ENCODE measurements at regions not wholly inside any gene's neighbourhood (a gene's known extent, or its start where the extent isn't known, plus 50 kb on each side); places are given as distances from the start of the nearest gene placed in this dataset.

GRCh38 chr1:168977618-168978017 is 128.9 kb upstream of the ATP1B1 start:
- no peak for DNase-seq (ENCODE audit: low spot score)
- TF ChIP-seq PRDM15 (CRISPR knock-in tag; IDR thresholded peaks at IDR 0.05) (peak; percentile 95), NR2C2 (CRISPR knock-in tag; IDR thresholded peaks at IDR 0.05) (no peak)
- H3K27ac Mint-ChIP-seq: no peak overlapping the region
- CTCF ChIA-PET: no interaction called here
- peak; percentile 77 for ATAC-seq
- H3K36me3 Mint-ChIP-seq: no peaks in the 10 kb centered on the region
- no peaks in the 10 kb centered on the region for H3K4me1 Mint-ChIP-seq
- H3K27me3 Mint-ChIP-seq (ENCODE audit: low read depth): no peaks in the 10 kb centered on the region
- no peak overlapping the region for H3K4me3 Mint-ChIP-seq
- POLR2A ChIA-PET: interaction anchor here (0.6 kb wide), 1 partner anchor 737 kb away, joined by 7 read pairs; no protein-coding TSS in a partner anchor
- H3K9me3 Mint-ChIP-seq: peaks cover 4% of the 10 kb centered on the region

- ATAC-seq: no peak
- no peak for DNase-seq (ENCODE audit: low spot score)
- CTCF ChIA-PET: no interaction called here
- H3K4me1 Mint-ChIP-seq: no peaks in the 10 kb centered on the region
- POLR2A ChIA-PET: no interaction called here
- no peak overlapping the region for H3K4me3 Mint-ChIP-seq
- no peak for TF ChIP-seq ZNF263 (CRISPR knock-in tag; IDR thresholded peaks at IDR 0.05; ENCODE audit: low read depth)
- H3K36me3 Mint-ChIP-seq: no peaks in the 10 kb centered on the region
- peaks cover 4% of the 10 kb centered on the region for H3K9me3 Mint-ChIP-seq
- no peak overlapping the region for H3K27ac Mint-ChIP-seq
- no peaks in the 10 kb centered on the region for H3K27me3 Mint-ChIP-seq (ENCODE audit: low read depth)
Measured at GRCh38 chr1:168979276-168979675, 127.2 kb upstream of the ATP1B1 start.

GRCh38 chr1:168980180-168980579 is 126.3 kb upstream of the ATP1B1 start:
- Mint-ChIP-seq H3K4me3 (no peak overlapping the region), H3K36me3 (no peaks in the 10 kb centered on the region), H3K27ac (no peak overlapping the region), H3K9me3 (peaks cover 4% of the 10 kb centered on the region), H3K27me3 (ENCODE audit: low read depth) (no peaks in the 10 kb centered on the region), H3K4me1 (no peaks in the 10 kb centered on the region)
- TF ChIP-seq MAX (CRISPR knock-in tag; IDR thresholded peaks at IDR 0.05) (no peak), HMGA2 (CRISPR knock-in tag; IDR thresholded peaks at IDR 0.05) (no peak), E2F1 (CRISPR knock-in tag; IDR thresholded peaks at IDR 0.05) (no peak), ZNF416 (CRISPR knock-in tag; IDR thresholded peaks at IDR 0.05) (no peak), SP1 (CRISPR knock-in tag; conservative IDR thresholded peaks at IDR 0.05) (no peak), ZNF423 (CRISPR knock-in tag; IDR thresholded peaks at IDR 0.05) (no peak), ZNF138 (CRISPR knock-in tag; conservative IDR thresholded peaks at IDR 0.05) (no peak), ELF4 (CRISPR knock-in tag; IDR thresholded peaks at IDR 0.05; ENCODE audit: low read depth) (no peak), NR1H2 (CRISPR knock-in tag; IDR thresholded peaks at IDR 0.05) (no peak), ZNF396 (CRISPR knock-in tag; IDR thresholded peaks at IDR 0.05; ENCODE audit: borderline replicate concordance) (no peak), TEAD1 (CRISPR knock-in tag; IDR thresholded peaks at IDR 0.05) (no peak), EMX1 (CRISPR knock-in tag; IDR thresholded peaks at IDR 0.05) (no peak), IRF1 (CRISPR knock-in tag; IDR thresholded peaks at IDR 0.05) (no peak), ZNF317 (CRISPR knock-in tag; IDR thresholded peaks at IDR 0.05; ENCODE audit: borderline replicate concordance, low read depth) (no peak), ZNF671 (CRISPR knock-in tag; IDR thresholded peaks at IDR 0.05) (no peak), USF1 (CRISPR knock-in tag; IDR thresholded peaks at IDR 0.05) (no peak), ZNF512 (CRISPR knock-in tag; IDR thresholded peaks at IDR 0.05; ENCODE audit: borderline replicate concordance) (no peak), TCF7 (CRISPR knock-in tag; IDR thresholded peaks at IDR 0.05; ENCODE audit: low read depth) (no peak), PRDM15 (CRISPR knock-in tag; IDR thresholded peaks at IDR 0.05) (no peak)
- ATAC-seq (no peak), DNase-seq (ENCODE audit: low spot score) (no peak)
- CTCF ChIA-PET: no interaction called here
- POLR2A ChIA-PET: no interaction called here
